ENCODE measurements at regions not wholly inside any gene's neighbourhood (a gene's known extent, or its start where the extent isn't known, plus 50 kb on each side); places are given as distances from the start of the nearest gene placed in this dataset.

- no peak for DNase-seq
Observed at GRCh38 chr6:99064834-99065233, 117.1 kb upstream of the FBXL4 start.

- DNase-seq = no peak
Observed at GRCh38 chr6:99036672-99037071, 88.9 kb upstream of the FBXL4 start.

GRCh38 chr6:99032396-99032795 is 84.7 kb upstream of the FBXL4 start:
- no peak for DNase-seq

- DNase-seq = no peak
Observed at GRCh38 chr6:99031957-99032356, 84.2 kb upstream of the FBXL4 start.

- no peak for DNase-seq
Observed at GRCh38 chr6:99030915-99031314, 83.2 kb upstream of the FBXL4 start.

GRCh38 chr6:99026135-99026534 is 78.4 kb upstream of the FBXL4 start:
- no peak for DNase-seq

GRCh38 chr6:99024089-99024488 is 76.3 kb upstream of the FBXL4 start:
- DNase-seq = no peak

- DNase-seq = no peak
Observed at GRCh38 chr6:99022039-99022609, 74.4 kb upstream of the FBXL4 start.

DNA sequence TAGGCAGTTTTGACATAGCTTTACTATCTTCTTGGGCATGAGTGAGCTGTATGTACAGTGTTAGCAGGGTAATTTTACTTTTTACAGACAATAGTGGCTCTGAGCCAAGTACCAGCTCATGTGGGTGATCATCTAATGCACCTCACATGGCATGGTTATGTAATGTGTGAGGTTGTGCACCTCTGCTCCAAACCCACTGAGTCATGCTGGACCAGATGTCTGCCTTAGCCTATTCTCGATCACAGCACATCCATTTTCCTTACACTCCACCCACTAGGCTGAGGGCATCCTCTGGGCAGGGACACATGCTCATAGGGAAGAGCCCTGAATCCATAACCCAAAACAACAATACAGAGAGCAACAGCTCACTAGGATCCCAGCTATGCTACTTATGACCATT is 71.6 kb upstream of the FBXL4 start:
- DNase-seq = no peak

- DNase-seq = no peak
Observed at GRCh38 chr6:99017150-99017549, 69.4 kb upstream of the FBXL4 start.

DNA sequence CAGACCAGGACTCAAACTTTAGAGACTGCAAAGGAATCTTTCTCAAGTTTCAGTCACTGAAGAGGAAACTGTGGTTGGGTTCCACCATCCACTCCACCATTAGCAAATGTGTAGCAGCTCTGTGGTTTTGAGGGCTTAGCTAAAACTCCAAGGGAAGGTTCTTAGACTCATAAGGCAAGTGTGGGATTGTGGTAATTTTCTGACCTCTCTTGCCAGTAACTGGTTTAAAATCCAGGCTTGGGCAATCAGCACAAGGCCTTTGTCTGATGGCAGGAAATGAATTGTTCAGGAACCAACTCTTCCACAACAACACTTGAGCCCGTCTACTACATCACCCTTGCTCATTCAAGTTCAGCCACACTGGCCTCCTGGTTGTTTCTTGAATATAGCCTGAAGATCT is 68.6 kb upstream of the FBXL4 start:
- DNase-seq = no peak

DNA sequence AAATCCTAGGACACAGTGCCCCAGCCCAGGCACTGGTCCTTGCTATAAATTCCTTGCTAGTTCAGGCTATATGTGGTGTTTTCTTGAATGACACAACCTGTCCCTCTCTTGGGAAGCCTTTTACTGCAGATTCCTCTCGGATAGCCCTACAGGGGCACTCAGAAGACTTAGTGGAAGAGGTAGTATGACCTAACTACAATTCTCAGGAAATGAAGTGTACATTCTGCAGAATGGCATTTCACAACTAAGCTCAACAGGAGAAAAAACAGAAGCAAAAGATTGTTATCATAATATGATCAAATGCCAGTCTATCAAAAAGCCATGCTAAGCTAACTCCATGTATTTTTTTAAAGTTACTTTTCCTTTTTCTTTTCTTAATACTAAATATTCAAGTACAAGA is 66.3 kb upstream of the FBXL4 start:
- no peak for DNase-seq

DNA sequence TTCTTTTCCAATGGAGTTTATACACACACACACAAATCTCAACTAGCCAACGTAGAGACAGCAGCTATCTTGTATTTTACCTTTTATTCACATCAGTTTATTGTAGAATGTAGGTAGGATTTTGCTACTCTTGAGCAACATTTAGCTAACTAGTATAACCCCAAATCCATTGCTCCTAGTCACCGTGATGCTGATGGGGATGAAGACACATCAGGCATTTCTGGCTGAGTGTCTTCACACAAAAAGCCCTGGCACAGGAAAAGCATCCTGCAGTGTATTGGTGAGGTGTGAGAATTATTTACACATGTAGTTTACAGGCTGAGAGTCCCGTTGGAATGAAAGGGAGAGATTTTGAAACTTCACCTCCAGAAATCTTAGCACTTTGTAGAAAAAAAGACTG is 65.9 kb upstream of the FBXL4 start:
- DNase-seq = no peak

GRCh38 chr6:99013145-99013544 is 65.4 kb upstream of the FBXL4 start:
- DNase-seq = no peak

DNA sequence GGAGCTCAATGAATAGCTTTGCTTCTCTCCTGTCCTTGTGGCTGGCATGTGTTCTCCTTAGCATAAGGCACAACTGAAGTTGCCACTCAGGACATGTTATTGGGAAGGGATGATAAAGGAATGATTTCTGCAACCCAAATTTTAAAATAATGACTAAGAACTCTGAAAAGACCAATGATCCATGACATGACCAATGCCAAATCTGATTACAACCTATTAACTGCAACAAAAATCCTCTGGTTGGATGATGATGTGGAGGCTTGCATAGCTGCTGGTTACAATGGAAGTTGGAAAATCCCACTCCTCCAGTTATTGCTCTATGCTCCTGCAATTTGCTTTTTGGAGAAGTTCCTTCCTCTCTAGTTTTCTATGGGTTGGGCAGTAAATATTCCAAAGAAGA is 63.4 kb upstream of the FBXL4 start:
- no peak for DNase-seq

- no peak for DNase-seq
Observed at GRCh38 chr6:99002831-99003230, 55.1 kb upstream of the FBXL4 start.

GRCh38 chr6:98998103-98998502 is 50.4 kb upstream of the FBXL4 start:
- no peak for DNase-seq

Data from activated CD4-positive, alpha-beta T cell treated with anti-CD3 and anti-CD28 coated beads, Interleukin-2, amount 50 U/mL, for 1 hour (primary cell).